RCC 7860 (cell line): ENCODE measurements at regions not wholly inside any gene's neighbourhood (a gene's known extent, or its start where the extent isn't known, plus 50 kb on each side); places are given as distances from the start of the nearest gene placed in this dataset.

Experiments
- DNase-seq: peaks from one replicate; pipeline ENCODE4 v3.0.0-alpha.2; 2015; ENCODE audit warnings: low spot score
- FAIRE-seq: peaks from 2 replicates; lab custom pipeline; 2012; peaks lifted over from hg19 to GRCh38; lab: Jason Lieb, UNC

DNA sequence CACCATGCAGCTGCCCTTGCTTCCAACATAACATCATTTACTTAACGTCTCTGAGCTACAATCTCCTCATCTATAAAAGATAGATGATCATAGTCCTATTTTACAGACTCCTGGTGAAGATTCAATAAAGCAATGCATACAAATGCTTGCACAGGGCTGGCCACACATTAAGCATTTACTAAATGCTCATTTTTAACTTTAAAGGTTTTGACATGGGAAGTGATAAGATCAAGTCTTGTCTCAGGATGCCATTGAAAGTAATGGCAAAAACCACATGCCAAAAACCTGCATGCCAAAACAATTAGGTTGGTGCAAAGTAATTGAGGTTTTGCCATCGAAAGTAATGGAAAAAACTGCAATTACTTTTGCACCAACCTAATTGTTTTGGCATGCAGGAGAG, 181.2 kb upstream of the ADRA1B start:
- FAIRE-seq: no peak
- no peak for DNase-seq

GRCh38 chr5:159735749-159736660, 180.3 kb upstream of the ADRA1B start:
- no peak for DNase-seq
- no peak for FAIRE-seq

DNA sequence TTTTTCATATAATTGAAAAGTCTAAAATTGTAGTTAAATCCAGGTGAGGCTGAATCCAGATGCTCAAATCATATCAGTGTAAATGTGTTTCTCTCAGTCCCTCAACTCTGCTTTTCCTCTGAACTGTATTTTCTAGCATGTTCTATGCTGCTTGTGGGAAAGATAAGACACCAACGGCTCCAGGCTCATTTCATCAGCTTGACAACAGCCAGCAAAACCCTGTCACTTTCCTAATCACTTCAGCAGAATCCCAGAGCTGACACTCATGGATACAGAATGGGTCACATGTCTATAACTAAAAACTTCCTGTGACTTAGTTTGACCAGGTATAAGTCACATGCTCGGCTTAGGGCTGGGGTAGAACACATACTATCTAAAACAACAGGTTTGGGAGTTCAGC, 179.4 kb upstream of the ADRA1B start:
- DNase-seq: no peak
- FAIRE-seq: no peak

DNA sequence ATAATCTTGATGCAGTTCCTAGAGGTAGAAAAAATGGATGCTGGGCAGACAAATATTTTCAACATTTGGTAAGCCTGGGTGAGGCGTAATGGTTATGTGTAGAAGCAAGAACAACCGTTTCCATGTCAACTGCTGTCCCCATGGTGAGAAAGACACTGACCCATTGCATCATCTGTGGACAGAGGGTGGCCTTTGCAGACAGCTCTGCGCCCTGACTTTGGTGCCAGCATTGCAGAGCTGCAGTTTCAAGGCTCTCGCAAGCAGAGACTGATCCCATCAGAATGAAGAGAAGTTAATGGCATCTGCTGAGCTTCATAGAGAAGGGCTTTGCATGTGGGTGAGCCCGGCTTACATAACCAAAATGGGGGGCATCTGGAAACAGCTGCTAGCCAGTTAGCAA, 179.0 kb upstream of the ADRA1B start:
- DNase-seq: no peak
- FAIRE-seq: no peak

- FAIRE-seq (no peak), DNase-seq (no peak)
Measured at GRCh38 chr5:159741829-159742322, 174.4 kb upstream of the ADRA1B start.

DNA sequence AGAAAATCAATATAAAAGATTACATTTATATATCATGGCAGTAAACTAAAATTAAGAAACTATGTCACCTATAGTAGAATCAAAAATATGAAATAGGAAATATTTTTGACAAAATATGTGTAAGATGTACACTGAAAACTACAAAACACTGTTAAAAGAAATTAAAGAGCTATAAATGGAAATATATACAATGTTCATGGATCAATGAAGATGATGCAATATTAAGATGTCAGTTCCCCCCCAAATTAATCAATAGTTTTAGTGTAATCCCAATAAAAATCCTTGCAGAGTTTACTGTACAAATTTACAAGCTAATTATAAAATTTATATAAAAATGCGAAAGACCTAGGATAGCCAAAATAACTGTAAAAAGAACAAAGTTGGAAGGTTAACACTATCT, 173.0 kb upstream of the ADRA1B start:
- DNase-seq (no peak), FAIRE-seq (no peak)

DNA sequence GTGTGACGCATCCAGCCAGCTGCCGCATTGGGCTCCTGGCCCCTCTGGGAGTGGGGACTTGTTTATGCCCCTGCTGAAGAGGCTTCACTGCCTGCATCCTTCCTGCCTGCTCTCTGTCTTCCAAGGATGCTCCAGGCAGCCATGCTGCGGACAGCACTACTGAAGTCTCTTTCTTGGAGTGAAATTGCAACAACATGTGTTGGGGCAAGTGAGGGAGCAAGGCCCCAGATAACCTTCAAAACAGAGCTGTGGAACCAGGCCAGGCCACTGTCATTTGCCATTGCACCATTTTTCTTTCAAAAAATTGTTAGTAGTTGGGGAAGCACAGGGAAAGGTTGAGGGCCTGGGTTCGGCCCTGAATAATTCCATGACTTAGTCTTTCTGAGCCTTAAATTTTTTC, 169.6 kb upstream of the ADRA1B start:
- no peak for FAIRE-seq

GRCh38 chr5:159749146-159749545, 167.1 kb upstream of the ADRA1B start:
- no peak for FAIRE-seq

More for the DNA sequence above, 169.6 kb upstream of the ADRA1B start:
- DNase-seq: no peak

DNA sequence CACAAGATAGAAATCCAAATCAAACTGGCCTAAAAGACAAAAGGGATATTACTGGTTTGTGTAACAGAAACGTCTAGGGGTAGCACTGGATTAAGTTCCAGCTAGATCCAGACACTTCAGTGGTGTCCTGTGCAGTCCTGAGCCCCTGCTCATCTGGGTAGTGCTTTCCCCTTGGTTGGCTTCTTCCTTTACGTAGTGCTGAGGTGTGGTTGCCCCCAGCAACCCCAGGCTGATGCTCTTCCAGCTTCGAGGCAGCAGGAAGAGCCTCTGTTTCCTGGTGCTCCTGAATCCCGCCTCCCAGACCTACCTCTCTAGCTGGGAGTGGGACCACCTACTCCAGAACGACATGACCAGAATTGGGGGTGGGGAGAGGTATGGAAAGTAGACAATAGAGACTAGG, 166.1 kb upstream of the ADRA1B start:
- DNase-seq (no peak), FAIRE-seq (no peak)

More at GRCh38 chr5:159749146-159749545, 167.1 kb upstream of the ADRA1B start:
- no peak for DNase-seq

- DNase-seq (no peak), FAIRE-seq (no peak)
Measured at GRCh38 chr5:159751459-159751858, 164.8 kb upstream of the ADRA1B start.

- DNase-seq: no peak
- no peak for FAIRE-seq
Measured at GRCh38 chr5:159752622-159753275, 163.5 kb upstream of the ADRA1B start.

- FAIRE-seq (no peak), DNase-seq (no peak)
Measured at GRCh38 chr5:159758189-159758588, 158.1 kb upstream of the ADRA1B start.

GRCh38 chr5:159759791-159760290, 156.4 kb upstream of the ADRA1B start:
- FAIRE-seq (no peak), DNase-seq (no peak)

GRCh38 chr5:159762921-159763320, 153.4 kb upstream of the ADRA1B start:
- DNase-seq (no peak), FAIRE-seq (no peak)

DNA sequence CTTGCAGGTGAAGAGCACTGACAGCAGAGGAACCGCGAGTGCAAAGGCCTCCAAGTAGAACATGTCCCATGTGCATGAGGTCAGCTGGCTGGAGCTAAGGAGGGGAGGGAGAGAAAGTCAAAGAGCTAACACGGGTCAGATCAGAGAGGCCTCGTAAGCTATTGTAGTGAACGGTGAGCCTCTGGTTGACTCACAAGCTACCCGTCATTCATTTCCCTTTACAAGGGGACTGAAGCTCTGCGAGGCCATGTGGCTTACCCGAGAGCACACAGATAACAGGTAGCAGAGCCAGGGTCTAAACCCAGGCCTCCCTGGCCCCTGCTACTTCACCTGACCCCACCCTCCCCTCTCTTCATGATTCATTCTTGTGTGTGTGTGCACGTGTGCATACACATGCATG, 152.7 kb upstream of the ADRA1B start:
- FAIRE-seq (no peak), DNase-seq (no peak)

GRCh38 chr5:159764283-159765134, 151.8 kb upstream of the ADRA1B start:
- no peak for DNase-seq
- FAIRE-seq: no peak

- FAIRE-seq: no peak
- no peak for DNase-seq
Measured at GRCh38 chr5:159765135-159765433, 151.2 kb upstream of the ADRA1B start.

- no peak for FAIRE-seq
- no peak for DNase-seq
Measured at GRCh38 chr5:159765760-159766517, 150.3 kb upstream of the ADRA1B start.

- FAIRE-seq (no peak), DNase-seq (no peak)
Measured at GRCh38 chr5:159768243-159768642, 148.0 kb upstream of the ADRA1B start.

DNA sequence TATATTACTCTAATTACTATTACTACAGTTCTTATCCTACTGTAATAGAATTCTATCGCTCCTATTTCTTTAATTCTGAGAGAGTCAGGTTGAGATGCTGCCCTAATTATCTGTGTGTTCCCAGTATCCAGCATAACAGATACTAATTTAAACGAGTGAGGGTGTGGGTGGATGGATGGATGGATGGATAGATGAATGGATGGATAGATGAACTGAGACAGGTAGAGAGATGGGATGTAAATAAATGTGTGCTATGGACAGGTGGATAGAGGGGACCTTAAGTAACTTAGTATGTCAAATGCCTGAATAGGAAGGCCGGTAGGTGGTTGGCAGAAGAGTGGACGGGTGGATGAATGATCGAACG, 143.6 kb upstream of the ADRA1B start:
- no peak for DNase-seq
- no peak for FAIRE-seq
